ENCODE measurements at regions not wholly inside any gene's neighbourhood (a gene's known extent, or its start where the extent isn't known, plus 50 kb on each side); places are given as distances from the start of the nearest gene placed in this dataset.

DNA sequence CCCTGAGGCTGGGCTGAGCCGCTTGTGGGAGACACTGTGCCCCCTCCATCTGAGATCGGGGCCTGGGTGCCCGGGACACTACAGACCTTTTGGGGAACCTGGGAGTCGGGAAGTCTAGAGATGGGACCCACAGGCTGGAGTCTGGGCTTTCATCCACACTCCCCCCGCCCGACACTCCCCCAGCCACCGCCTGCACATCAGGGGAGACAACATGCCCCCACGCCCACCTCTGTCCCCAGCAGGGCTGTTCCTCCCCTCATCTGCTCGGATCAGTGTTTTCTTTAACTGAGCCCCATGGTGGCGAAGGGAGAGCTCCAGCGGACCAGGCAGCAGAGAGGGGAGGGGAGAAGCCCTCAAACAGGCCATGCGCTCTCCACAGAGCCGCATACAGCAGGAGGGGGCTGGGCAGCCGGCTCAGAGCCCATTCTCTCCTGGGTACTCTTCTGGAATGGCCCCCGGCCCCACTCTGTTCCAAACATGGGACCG is 174.7 kb downstream of the IGLL1 start:
- no peak for DNase-seq

DNA sequence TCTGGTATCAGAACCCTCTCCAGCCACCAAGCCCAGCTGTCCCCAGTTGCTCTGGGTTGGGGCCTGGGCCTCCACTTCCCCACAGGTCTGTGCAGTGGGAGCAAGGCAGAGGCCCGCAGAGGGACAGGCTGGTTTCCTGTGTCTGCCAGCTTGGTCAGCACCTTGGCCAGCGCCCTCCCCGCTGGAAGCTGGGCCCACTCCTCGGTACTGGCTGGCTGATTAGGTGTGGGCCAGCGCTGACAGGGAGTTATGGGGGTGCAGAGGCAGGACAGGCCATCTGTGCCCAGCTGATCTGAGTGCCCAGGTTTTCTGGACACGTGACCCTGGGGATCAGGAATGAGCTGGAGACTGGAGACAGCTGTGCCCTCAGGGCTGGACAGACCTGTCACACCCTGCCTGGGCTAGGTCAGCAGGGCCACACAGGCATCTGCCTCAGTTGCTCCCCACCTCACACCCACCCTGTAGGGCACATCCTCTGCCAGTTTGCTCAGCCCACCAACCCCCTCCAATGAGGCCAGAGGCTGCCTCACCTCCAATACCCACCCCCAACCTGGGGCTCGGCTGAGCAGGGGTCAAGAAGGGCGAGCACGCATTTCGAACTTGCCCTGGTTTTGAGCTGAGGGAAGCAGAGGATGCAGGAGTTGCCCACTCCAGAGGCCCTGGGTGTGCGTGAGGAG is 175.3 kb downstream of the IGLL1 start:
- no peak for DNase-seq

DNA sequence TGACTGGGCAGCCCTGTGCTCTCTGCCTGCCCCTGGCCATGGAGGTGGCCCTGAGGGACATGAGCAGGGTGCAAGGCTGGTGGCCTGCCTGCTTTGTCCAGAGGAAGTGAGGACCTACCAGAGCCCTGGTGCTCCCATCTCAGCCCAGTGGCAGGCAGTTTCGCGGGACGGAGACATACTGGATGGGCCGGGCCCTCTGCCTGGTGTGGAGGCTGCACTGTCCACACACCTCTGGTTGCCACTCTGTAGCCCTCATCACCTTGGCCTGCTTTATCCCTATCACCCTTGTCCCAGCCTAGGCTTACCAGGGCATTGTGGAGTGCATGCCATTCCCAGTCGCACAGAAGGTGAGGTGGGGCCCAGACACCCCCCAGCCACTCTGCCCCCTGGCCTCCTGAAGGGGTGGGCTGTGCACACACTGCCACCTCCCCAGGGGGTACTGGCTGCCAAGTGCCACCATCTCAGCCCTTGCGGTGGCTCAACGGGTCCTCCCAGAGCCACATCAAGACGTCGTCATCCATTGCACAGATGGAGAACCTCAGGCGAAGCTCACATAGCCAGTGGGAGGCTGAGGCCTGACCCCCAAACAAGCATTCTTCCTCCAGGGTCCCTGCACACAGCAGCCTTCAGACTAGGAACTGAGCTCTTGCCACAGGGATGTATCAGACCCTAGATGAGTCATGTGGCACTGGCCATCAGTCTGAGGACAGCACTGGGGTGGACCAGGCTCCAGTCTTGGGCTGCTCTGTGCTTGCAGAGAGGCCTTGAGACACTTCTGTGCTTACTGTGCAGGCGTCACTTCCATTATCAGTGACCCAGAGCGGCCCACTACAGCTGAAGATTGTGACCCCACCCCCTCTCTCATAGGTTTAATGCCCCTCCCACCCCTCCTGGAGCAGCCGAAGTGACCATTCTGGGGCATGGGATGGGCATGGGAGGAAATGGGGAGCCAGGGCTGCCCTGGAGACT is 176.1 kb downstream of the IGLL1 start:
- DNase-seq, result no peak

DNA sequence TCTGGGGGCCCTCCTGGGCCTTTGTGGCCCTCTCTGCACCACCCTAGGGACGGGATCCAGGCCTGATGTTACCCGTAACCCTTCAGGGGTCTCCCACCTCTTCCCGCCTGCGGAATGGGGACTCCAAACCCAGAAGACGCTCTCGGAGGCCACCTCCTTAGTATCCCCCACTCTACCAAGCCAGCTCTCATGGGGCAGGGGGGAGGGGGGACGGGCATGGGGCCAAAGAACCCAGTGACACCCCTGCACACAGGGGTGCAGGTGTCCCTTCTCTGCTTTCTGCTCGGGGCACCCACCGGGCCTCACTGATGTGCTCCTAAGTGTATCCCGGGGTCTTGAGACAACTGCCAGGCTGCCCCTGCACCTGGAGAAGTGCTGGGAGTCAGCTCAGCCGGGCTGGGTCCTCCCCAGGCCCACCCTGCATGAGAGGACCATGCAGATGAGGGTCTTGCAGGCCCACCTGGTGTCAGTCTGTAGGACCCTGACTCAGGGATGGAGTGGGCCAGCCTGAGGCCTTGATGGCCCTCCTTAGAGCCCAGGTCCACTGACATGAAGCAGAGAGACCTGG is 176.9 kb downstream of the IGLL1 start:
- no peak for DNase-seq

DNA sequence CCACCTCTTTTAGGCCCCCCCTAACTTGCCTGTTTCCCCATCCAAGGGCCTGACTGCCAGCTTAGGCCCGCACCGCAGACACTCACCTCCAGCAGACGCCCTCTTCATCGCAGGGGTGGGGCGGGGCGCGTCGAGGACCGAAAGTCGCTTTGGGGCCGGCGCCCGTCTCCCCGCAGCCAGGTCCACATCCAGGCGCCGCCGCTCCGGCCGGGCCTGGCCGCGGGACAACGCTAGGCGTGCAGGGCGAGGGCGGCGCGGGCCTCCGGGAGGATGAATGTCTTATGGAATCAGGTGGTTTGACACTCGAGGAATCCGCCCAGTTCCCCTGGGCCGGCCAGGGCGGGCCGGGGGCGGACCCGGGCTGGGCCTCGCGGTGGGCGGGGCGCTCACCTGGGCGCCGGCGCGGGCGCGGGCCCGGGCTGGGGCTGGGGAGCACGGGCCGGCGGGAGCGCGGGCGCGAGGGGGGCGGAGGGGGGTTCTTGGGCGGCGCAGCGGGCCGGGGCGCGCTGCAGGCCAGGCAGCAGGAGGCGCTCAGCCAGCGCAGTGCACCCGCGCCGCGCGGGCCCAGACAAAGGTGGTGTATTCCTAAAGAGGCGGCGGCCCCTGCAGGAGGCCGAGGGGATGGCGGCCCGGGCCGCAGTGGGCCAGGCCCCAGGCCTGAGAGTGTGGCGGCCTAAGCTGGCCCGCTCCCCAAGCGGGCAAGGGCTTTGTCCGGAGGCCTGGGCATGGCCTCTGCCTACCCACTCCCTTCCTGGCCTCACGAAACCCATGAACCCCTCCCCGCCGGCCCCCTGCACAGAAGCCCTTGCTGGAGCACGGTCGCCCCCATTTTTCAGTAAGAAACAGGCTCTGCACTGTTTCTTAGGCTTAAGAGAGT is 177.6 kb downstream of the IGLL1 start:
- DNase-seq, result peak; percentile 43

DNA sequence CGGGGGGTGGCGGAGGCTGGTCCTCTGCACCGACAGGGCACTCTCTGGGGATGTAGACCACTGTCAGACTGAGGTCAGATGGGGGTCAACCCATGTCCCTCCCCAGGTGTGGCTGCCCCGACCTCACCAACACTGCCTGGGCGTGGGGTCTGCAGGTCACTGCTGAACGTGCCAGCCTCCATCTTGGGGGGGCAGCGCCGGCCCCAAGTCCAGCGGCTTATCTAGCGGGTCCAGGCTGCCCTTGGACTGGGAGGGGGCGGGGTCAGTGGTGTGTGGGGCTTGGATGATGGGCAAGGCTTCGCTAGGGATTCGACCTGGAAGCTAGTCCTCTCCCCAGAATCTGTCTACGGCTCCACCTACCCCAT is 178.2 kb downstream of the IGLL1 start:
- no peak for DNase-seq

DNA sequence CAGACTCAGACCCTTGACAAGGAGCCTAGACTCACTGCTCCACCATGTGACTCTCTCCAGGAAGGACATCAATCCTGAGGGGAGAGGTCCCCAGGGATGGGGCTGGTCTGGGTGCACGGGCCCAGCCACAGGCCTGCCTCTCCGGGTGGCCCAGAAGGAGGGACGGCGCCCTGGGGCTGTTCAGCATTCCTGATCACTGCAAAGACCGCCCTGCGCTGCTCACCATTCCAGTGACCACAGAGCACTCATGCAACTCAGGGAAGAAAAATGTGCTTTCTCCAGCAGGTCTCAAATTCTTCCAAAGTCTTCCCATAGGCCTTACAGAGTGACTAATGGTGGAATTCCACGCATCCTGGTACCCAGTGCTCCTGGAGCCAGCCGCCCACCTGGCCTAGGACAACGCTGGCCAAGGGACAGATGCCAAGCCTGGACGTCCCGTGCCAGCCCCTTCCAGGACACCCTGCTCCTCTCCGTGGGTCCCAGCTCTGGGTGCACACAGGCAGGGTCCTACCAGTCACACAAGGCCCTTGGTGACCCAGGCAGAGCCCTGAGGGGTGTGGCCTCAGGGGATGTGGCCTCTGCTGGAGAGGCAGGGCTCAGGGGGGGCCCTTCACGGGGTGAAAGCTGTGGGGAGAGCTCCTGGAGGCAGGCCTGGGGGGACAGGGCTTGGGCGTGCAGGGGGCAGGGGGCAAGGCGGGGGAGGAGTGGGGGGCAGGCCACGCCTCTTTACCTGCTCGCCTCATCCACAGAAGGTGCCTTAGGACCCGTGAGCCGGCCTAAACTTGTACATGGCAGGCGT is 178.8 kb downstream of the IGLL1 start:
- no peak for DNase-seq

DNA sequence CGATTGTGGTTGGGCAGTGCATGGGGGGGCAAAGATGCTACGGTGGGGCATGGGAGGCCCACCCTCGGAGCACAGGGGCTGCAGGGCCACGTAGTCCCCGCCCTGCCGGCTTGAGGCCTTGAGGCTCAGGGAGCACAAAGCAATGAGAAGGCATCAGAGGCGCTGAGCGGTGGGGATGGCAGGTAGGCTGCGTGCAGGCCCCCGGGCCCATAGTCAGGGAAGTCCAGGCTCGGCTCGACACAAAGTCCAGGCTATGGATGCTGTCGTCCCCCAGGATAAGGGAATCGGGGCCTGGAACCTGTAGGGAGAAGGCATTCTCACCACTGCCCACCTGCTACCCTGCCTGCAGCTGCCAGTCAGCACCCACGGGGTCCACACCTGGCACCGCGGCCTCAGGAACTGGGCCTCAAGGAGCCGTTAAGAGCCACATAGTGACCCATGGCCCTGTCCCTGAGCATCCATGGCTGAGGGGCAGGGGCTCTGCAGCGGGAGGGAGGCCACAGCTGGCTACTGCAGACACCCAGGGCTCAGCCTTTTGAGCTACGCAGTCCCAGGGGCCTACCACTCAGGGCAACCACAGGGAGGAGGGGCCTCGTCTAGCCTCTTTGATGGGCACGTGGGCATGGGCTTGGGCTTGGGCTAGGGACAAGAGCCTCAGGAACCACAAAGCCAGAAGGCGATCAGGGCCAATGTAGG is 179.7 kb downstream of the IGLL1 start:
- no peak for DNase-seq

DNA sequence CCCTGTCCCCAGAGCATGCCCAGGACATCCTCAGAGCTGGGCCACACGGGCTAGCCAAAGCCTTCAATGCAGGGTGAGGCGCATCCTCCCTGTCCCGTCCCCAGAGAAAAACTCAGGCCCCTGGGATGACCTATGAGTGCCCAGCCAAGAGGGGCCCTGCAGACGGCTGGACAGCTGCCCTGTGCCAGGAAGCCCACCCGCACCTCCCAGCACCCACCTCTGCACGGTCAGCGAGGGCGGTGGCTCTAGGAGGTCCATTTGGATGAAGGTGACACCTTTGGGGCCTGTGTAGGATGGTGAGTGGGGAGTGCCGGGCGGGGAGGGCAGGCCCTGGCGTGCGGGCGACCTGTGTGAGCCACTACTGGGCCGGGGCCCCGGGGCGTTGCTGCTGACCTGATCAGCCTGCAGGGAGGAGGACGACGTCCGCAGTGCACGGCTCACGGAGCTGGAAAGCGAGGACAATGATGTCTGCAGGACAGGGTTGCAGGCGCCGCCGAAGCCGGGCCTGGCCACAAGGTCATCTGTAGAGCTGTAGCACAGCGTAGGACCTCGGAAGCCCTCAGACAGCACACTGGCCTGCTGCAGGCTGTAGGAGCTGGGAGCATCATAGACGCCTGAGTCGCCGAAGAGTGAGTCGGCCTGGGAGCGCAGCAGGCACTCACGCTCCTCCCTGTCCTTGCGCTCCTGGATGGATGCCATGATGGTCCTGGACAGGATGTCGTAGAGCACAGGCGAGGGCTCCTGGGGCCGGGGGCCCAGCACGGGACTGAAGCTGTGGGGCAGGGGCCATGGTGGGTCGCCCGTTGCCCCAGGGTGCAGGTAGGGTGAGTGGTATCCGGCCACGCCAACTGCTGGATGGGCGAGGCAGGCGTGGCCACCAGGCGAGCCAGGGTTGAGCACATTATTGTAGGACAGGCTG is 180.5 kb downstream of the IGLL1 start:
- no peak for DNase-seq

DNA sequence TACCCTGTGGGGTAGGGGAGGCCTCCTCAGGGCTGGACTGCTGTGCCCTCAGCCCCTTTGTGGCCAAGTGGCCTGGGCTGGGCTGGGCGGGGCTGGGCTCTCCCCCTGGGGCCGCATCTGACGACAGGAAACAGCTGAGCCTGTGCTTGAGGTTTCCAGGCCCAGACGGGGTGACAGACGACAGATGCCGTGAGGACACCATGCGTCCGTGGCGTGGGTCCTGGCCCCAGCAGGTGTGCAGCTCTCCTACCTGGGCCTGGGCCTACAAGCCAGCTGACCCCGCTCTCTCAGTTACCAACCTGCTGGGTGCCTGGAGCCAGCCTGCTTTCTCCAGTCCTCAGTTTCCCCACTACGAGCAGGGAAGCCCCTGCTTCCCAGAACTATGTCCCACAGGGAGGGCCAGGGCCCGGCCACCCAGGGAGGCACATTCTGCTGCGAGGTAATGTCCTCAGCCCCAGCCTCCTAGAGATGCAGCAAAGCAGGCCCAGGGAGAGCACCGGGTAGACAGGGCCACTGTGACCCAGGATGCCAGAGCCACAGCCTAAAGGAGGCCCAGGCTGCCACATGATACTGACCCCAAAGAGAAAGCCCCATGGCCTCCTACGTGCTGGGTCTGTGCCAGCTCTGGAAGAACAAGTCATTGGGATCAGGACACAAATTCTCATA is 181.3 kb downstream of the IGLL1 start:
- no peak for DNase-seq

DNA sequence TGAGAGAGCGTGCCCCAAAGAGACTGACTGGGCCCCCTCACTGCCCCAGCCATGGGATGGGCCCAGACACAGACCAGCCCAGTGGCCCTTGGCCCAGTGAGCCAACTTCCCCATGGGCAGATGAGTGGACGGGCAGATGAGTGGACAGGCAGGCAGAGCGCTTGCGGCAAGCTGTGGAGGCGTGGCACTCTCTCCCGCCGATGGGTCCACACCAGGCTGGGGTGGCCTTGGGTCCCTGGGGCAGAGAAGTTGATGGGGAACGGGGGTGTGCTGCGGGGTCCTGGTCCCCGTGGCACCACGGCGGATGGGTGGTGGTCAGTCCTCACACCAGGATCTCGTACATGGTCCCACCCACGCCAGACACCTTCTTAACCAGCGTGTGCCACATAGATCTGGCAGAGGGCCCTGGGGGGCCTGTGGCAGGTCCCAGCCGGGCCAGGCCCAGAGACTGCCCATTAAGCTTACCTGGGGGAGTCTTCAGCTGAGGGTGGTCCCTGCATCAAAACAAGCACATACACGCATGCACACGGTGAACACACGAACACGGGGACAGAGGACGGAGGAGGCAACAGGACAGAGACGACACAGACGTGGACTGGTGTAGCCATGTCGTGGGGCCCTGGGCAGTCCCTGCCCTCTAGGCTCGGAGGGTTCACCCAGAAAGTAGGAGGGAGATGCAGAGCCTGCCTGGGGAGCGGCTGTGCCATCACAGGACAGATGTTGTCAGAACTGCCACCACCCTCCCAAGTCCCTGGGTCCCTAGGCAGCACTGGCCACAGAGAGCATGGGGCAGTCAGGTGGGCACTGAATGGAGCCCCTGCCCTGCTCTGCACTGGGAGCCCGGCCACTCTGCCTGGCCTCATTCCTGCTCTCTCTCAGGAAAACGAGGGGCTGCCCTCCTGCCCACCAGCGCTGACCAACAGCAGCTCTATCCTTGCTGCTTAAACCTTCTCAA is 182.2 kb downstream of the IGLL1 start:
- DNase-seq, result no peak

DNA sequence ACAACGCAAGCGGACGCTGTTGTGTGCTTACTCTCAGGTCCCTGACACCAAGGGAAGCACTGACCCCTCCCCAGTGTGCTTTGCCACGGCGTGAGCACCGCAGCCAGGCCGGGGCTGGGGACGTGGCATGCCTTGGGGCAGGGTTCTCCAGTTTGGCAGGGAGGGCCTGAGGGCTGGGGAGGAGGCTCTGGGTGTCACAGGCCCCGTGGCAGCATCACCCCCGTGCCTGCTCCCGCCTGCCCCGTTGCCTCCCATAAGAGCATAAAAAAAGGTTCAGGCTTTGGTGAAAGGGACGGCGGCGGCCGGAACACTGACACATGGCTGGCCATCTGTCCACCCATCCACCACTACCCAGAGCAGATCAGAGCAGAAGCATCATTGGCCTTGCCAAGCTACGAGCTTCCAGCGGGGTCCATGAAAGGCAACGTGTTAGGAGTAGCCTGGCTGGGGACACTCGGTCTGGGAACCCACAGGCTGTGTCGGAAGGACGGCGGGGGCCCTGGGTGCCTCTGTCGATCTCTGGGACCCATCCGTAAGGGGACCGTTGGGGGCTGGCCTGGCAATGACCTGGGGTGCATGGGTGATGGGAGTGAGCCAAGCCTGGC is 183.0 kb downstream of the IGLL1 start:
- DNase-seq, result no peak

DNA sequence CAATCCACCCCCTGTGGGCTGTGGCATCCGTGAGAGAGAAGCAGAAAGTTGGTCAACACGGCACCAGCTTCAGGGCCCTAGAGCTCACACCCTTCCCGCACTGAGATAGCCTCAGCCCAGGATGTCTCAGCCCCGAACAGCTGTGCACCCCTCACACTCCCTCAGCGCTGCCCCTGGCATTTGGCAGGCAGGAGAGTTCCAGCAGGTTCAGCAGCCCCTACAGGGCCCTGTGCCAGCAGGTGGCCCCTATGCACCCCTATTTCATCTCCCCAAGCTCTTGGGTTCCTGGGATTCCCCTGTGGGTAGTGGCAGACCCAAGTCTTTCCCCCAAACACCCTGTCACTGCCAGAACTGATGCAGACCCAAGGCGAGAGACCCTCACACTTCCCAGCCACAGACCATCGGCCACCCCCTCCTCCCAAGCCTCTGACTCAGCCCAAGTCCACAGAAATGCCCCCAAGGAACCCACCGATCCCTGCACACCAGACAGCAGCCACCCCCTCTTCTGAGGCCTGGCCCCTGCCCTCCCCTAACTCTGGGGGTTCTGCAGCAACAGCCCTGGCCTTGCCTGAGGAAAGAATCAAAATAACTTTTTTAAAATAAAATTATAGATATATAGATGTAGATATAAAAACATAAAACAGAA is 183.6 kb downstream of the IGLL1 start:
- DNase-seq, result no peak

DNA sequence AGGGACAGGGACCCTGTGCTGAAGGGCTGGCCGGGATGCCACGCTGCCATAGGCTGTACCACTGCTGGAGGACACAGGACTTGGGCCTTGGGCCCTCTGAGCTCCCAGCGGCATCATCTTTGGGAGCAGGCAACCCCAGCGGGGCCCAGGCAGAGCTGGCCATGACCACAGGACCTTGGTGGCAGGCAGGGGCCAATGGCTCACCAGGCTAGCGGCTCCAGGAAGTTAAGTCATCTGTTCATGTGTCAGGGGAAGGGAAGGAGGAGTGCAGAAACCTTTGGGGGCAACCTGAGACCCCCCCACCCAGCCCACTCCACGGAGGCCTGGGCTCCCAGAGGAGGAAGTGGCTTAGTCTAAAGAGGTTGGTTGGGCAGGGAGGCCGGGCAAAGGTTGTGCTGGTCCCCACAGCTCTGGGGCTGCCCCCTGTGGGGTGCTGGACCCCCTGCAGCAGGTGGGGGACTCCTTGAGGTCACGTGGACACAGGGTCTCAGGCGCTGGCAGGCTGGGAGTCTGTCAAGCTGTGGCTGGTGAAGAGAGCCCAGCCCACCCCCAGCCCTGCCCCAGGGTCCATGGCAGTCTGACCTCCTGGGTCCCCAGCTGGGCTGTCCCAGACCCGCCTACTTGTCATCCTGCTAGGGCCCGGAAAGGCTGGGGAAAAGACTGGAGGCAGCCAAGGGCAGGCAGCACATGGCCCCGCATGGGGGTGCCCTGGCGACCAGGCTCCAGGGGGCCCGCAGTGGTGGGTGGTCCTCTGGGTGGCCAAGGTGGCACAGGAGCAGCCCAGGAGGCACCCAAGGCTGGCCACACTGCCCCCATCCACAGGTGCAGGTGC is 184.3 kb downstream of the IGLL1 start:
- no peak for DNase-seq

DNA sequence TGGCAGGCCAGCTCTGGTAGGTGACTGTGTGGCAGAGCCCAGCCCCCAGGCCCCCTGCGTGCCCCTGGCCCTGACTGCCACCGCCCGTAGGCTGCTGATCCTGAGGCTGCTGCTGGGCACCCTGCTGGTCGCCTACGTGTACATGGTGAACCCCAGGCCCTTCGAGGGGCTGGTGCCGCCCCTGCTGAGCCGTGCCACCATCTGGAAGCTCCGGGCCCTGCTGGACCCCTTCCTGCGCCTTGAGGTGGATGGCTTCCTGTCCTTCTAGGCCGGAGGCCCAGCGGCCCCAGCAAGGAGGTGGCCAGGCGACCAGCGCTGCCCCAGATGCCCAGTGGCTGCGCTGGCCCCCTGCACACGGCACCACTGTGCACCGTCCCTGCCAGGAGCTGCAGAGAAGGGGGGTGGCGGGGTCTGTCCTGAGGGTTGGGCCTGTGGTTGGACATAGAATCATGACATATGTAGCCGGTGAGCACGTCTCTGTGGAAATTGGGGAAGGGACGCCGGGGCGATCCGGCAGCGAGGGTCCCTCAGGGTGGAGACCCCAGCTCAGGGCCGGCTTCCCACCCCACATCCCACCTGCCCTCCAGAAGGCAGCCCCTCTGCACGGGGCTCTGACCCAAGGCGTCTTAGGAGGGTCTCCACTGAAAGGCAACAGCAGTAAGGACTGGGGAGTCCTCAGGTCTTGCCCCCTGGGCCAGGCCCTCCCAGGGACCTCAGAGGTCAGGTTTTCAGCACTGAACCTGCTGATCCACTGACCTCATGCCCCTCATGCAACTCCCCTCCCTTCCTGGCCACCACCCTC is 185.4 kb downstream of the IGLL1 start:
- no peak for DNase-seq
